K562 (cell line): ENCODE measurements at regions not wholly inside any gene's neighbourhood (a gene's known extent, or its start where the extent isn't known, plus 50 kb on each side); places are given as distances from the start of the nearest gene placed in this dataset.

Source experiments
- ATF1 ChIP-seq, 2 experiments: fragments of 450-650 bp in 1 of 2; IDR thresholded peaks; 2 replicates each; pipeline ENCODE4 v1.6.1; 2016; ENCODE audit warnings: missing compliant biosample characterization in 1 of 2, missing genetic modification characterization in 1 of 2
- CBFB ChIP-seq: sonication (generic); formaldehyde crosslinking; IDR thresholded peaks from 2 replicates; pipeline ENCODE4 v1.4.0; 2020; ENCODE audit warnings: mild to moderate bottlenecking, missing genetic modification reagents
- CREB1 ChIP-seq, 2 experiments: sonication (generic) in 1 of 2; formaldehyde crosslinking in 1 of 2; IDR thresholded peaks; 2 replicates each; pipeline versions ENCODE4 v1.6.1 to v1.8.0; 2012 to 2022; ENCODE audit warnings: inconsistent platforms in 1 of 2, mild to moderate bottlenecking in 1 of 2, missing genetic modification reagents in 1 of 2, moderate library complexity in 1 of 2
- EZH2 ChIP-seq: IDR thresholded peaks from 2 replicates; pipeline ENCODE4 v1.6.1; 2012; ENCODE audit warnings: low read depth, mild to moderate bottlenecking, inconsistent platforms, low read length, borderline replicate concordance
- GABPB2 ChIP-seq: fragments of 250-450 bp; sonication (Bioruptor Pico); conservative IDR thresholded peaks from 2 replicates; pipeline ENCODE4 v1.5.1; 2021; ENCODE audit warnings: mild to moderate bottlenecking
- GMEB1 ChIP-seq: fragments of 250-450 bp; sonication (Bioruptor Pico); IDR thresholded peaks from 2 replicates; pipeline ENCODE4 v1.4.0; 2020; ENCODE audit warnings: mild to moderate bottlenecking
- MAFF ChIP-seq: IDR thresholded peaks from 2 replicates; pipeline ENCODE4 v1.6.1; 2012; ENCODE audit warnings: low read length, improper control_type of control experiment
- MAFG ChIP-seq: fragments of 450-650 bp; conservative IDR thresholded peaks from 2 replicates; pipeline ENCODE4 v1.6.1; 2016; ENCODE audit warnings: missing genetic modification characterization, missing compliant biosample characterization
- NELFE ChIP-seq: IDR thresholded peaks from 2 replicates; pipeline ENCODE4 v1.6.1; 2011; ENCODE audit warnings: mild to moderate bottlenecking; ENCODE audit not compliant: insufficient read depth, insufficient read length
- PKNOX1 ChIP-seq: fragments of 450-650 bp; IDR thresholded peaks from 2 replicates; pipeline ENCODE4 v1.6.1; 2016
- RAD21 ChIP-seq, 2 experiments: fragments of 250-450 bp in 1 of 2; fragments of 450-650 bp in 1 of 2; sonication (Bioruptor Pico) in 1 of 2; formaldehyde crosslinking in 1 of 2; IDR thresholded peaks in 1 of 2; conservative IDR thresholded peaks in 1 of 2; 2 replicates each; pipeline versions ENCODE4 v1.4.0 to v1.8.0; 2020 to 2022; ENCODE audit warnings: mild to moderate bottlenecking in 2 of 2, moderate library complexity in 1 of 2
- RFX5 ChIP-seq: IDR thresholded peaks from 2 replicates; pipeline ENCODE4 v1.6.1; 2011; ENCODE audit warnings: low read depth, mild to moderate bottlenecking, improper control_type of control experiment, low read length
- ZKSCAN1 ChIP-seq: fragments of 150-350 bp; IDR thresholded peaks from 2 replicates; pipeline ENCODE4 v1.6.1; 2016; ENCODE audit warnings: low read depth, low read length
- ZNF184 ChIP-seq: sonication (generic); formaldehyde crosslinking; IDR thresholded peaks from 2 replicates; pipeline ENCODE4 v1.5.0; 2020; ENCODE audit warnings: missing genetic modification reagents
- ZNF197 ChIP-seq: fragments of 200-800 bp; sonication (Bioruptor generic); IDR thresholded peaks from 2 replicates; pipeline ENCODE4 v1.6.1; 2016; ENCODE audit warnings: low read depth, missing genetic modification characterization, missing compliant biosample characterization
- ZNF232 ChIP-seq: sonication (generic); formaldehyde crosslinking; IDR thresholded peaks from 2 replicates; pipeline ENCODE4 v1.8.0; 2022; ENCODE audit warnings: mild to moderate bottlenecking, missing genetic modification reagents
- ZNF609 ChIP-seq: sonication (generic); formaldehyde crosslinking; IDR thresholded peaks from 2 replicates; pipeline ENCODE4 v1.8.1; 2023; ENCODE audit warnings: missing genetic modification reagents, mild to moderate bottlenecking, borderline replicate concordance

- TF ChIP-seq EZH2 = no peak
- no peak for TF ChIP-seq CBFB
- no peak for TF ChIP-seq RFX5
- TF ChIP-seq MAFG = no peak
- TF ChIP-seq GMEB1 (CRISPR knock-in tag) = no peak
- no peak for TF ChIP-seq ZNF184 (CRISPR knock-in tag)
- no peak for TF ChIP-seq PKNOX1
- TF ChIP-seq ZNF197 = no peak
- no peak for TF ChIP-seq ZKSCAN1
- no peak for TF ChIP-seq NELFE
- TF ChIP-seq ZNF609 (CRISPR knock-in tag) = no peak
- TF ChIP-seq ZNF232 = no peak
- no peak for TF ChIP-seq CREB1 (IDR thresholded peaks at IDR 0.05)
- no peak for TF ChIP-seq CREB1 (CRISPR knock-in tag; IDR thresholded peaks at IDR 0.05)
- TF ChIP-seq GABPB2 = no peak
- TF ChIP-seq ATF1 (CRISPR knock-in tag; IDR thresholded peaks at IDR 0.05) = no peak
- no peak for TF ChIP-seq ATF1 (tag; IDR thresholded peaks at IDR 0.05)
- no peak for TF ChIP-seq MAFF
- TF ChIP-seq RAD21 (CRISPR knock-in tag; conservative IDR thresholded peaks at IDR 0.05 in 1 of 2, IDR thresholded peaks at IDR 0.05 in 1 of 2) = peak; percentile 56 to 62
Observed at GRCh38 chr21:35204850-35205541, 155.9 kb upstream of the RUNX1 start (continued).
